ENCODE measurements at regions not wholly inside any gene's neighbourhood (a gene's known extent, or its start where the extent isn't known, plus 50 kb on each side); places are given as distances from the start of the nearest gene placed in this dataset.

- WGBS, 2 experiments (ENCODE audit: insufficient coverage in 2 of 2) = 80% methylated on average over 1 of the region's 3 CpGs; no CpG with 5 or more reads in 1 of the 2 experiments
- peaks cover 10% of the 10 kb centered on the region for H3K4me1 ChIP-seq (ENCODE audit: control insufficient read depth, insufficient read depth, low read length, poor library complexity, severe bottlenecking)
- H3K4me3 ChIP-seq (ENCODE audit: extremely low read depth, insufficient read depth, low read length, poor library complexity, severe bottlenecking) = no peak overlapping the region
- H3K9me3 ChIP-seq (ENCODE audit: control insufficient read depth, low read length) = no peaks in the 10 kb centered on the region
- no peaks in the 10 kb centered on the region for H3K36me3 ChIP-seq (ENCODE audit: control insufficient read depth, insufficient read depth, low read length)
- no peak overlapping the region for H3K27ac ChIP-seq (ENCODE audit: low read depth, low read length, severe bottlenecking)
Measured at GRCh38 chr4:152007111-152007510, 246.3 kb upstream of the GATB start.

GRCh38 chr4:152004801-152005200, 244.0 kb upstream of the GATB start:
- Histone ChIP-seq H3K36me3 (ENCODE audit: control insufficient read depth, insufficient read depth, low read length) (no peaks in the 10 kb centered on the region), H3K4me1 (ENCODE audit: control insufficient read depth, insufficient read depth, low read length, poor library complexity, severe bottlenecking) (no peaks in the 10 kb centered on the region), H3K27ac (ENCODE audit: low read depth, low read length, severe bottlenecking) (no peak overlapping the region), H3K4me3 (ENCODE audit: extremely low read depth, insufficient read depth, low read length, poor library complexity, severe bottlenecking) (no peak overlapping the region), H3K9me3 (ENCODE audit: control insufficient read depth, low read length) (no peaks in the 10 kb centered on the region)
- WGBS, 2 experiments (ENCODE audit: insufficient coverage in 2 of 2) = 63 to 64% methylated on average over 6 to 7 of the region's 7 CpGs

- H3K36me3 ChIP-seq (ENCODE audit: control insufficient read depth, insufficient read depth, low read length) = no peaks in the 10 kb centered on the region
- H3K4me3 ChIP-seq (ENCODE audit: extremely low read depth, insufficient read depth, low read length, poor library complexity, severe bottlenecking) = no peak overlapping the region
- no peak overlapping the region for H3K27ac ChIP-seq (ENCODE audit: low read depth, low read length, severe bottlenecking)
- H3K9me3 ChIP-seq (ENCODE audit: control insufficient read depth, low read length) = no peaks in the 10 kb centered on the region
- H3K4me1 ChIP-seq (ENCODE audit: control insufficient read depth, insufficient read depth, low read length, poor library complexity, severe bottlenecking) = no peaks in the 10 kb centered on the region
Measured at GRCh38 chr4:152000518-152000917, 239.7 kb upstream of the GATB start.

- WGBS, 2 experiments (ENCODE audit: insufficient coverage in 2 of 2) = 84 to 89% methylated on average over 8 to 9 of the region's 9 CpGs
- H3K9me3 ChIP-seq (ENCODE audit: control insufficient read depth, low read length) = no peaks in the 10 kb centered on the region
- H3K4me1 ChIP-seq (ENCODE audit: control insufficient read depth, insufficient read depth, low read length, poor library complexity, severe bottlenecking) = no peaks in the 10 kb centered on the region
Measured at GRCh38 chr4:151998723-151999122, 237.9 kb upstream of the GATB start.

GRCh38 chr4:151997461-151997860, 236.7 kb upstream of the GATB start:
- Histone ChIP-seq H3K4me1 (ENCODE audit: control insufficient read depth, insufficient read depth, low read length, poor library complexity, severe bottlenecking) (no peaks in the 10 kb centered on the region), H3K9me3 (ENCODE audit: control insufficient read depth, low read length) (no peaks in the 10 kb centered on the region), H3K4me3 (ENCODE audit: extremely low read depth, insufficient read depth, low read length, poor library complexity, severe bottlenecking) (no peak overlapping the region), H3K27ac (ENCODE audit: low read depth, low read length, severe bottlenecking) (no peak overlapping the region), H3K36me3 (ENCODE audit: control insufficient read depth, insufficient read depth, low read length) (no peaks in the 10 kb centered on the region)
- 91 to 100% methylated on average over 1 to 2 of the region's 2 CpGs for WGBS, 2 experiments (ENCODE audit: insufficient coverage in 2 of 2)

More at GRCh38 chr4:151998723-151999122, 237.9 kb upstream of the GATB start:
- no peak overlapping the region for H3K4me3 ChIP-seq (ENCODE audit: extremely low read depth, insufficient read depth, low read length, poor library complexity, severe bottlenecking)
- H3K27ac ChIP-seq (ENCODE audit: low read depth, low read length, severe bottlenecking) = no peak overlapping the region
- no peaks in the 10 kb centered on the region for H3K36me3 ChIP-seq (ENCODE audit: control insufficient read depth, insufficient read depth, low read length)

- H3K4me1 ChIP-seq (ENCODE audit: control insufficient read depth, insufficient read depth, low read length, poor library complexity, severe bottlenecking) = no peaks in the 10 kb centered on the region
- H3K36me3 ChIP-seq (ENCODE audit: control insufficient read depth, insufficient read depth, low read length) = no peaks in the 10 kb centered on the region
- no peak overlapping the region for H3K27ac ChIP-seq (ENCODE audit: low read depth, low read length, severe bottlenecking)
- WGBS, 2 experiments (ENCODE audit: insufficient coverage in 2 of 2) = 83% methylated on average over 3 of the region's 3 CpGs; no CpG with 5 or more reads in 1 of the 2 experiments
- H3K4me3 ChIP-seq (ENCODE audit: extremely low read depth, insufficient read depth, low read length, poor library complexity, severe bottlenecking) = no peak overlapping the region
- no peaks in the 10 kb centered on the region for H3K9me3 ChIP-seq (ENCODE audit: control insufficient read depth, low read length)
Measured at GRCh38 chr4:151994429-151994828, 233.6 kb upstream of the GATB start.

- H3K36me3 ChIP-seq (ENCODE audit: control insufficient read depth, insufficient read depth, low read length) = no peaks in the 10 kb centered on the region
- H3K4me1 ChIP-seq (ENCODE audit: control insufficient read depth, insufficient read depth, low read length, poor library complexity, severe bottlenecking) = no peaks in the 10 kb centered on the region
- 92 to 95% methylated on average over 6 to 7 of the region's 8 CpGs for WGBS, 2 experiments (ENCODE audit: insufficient coverage in 2 of 2)
- H3K27ac ChIP-seq (ENCODE audit: low read depth, low read length, severe bottlenecking) = no peak overlapping the region
- no peaks in the 10 kb centered on the region for H3K9me3 ChIP-seq (ENCODE audit: control insufficient read depth, low read length)
- no peak overlapping the region for H3K4me3 ChIP-seq (ENCODE audit: extremely low read depth, insufficient read depth, low read length, poor library complexity, severe bottlenecking)
Measured at GRCh38 chr4:151993521-151993920, 232.7 kb upstream of the GATB start.

GRCh38 chr4:151992332-151993154, 231.7 kb upstream of the GATB start:
- WGBS, 2 experiments (ENCODE audit: insufficient coverage in 2 of 2) = 40 to 46% methylated on average over 2 to 3 of the region's 5 CpGs
- no peak overlapping the region for H3K4me3 ChIP-seq (ENCODE audit: extremely low read depth, insufficient read depth, low read length, poor library complexity, severe bottlenecking)
- H3K9me3 ChIP-seq (ENCODE audit: control insufficient read depth, low read length) = no peaks in the 10 kb centered on the region
- H3K4me1 ChIP-seq (ENCODE audit: control insufficient read depth, insufficient read depth, low read length, poor library complexity, severe bottlenecking) = no peaks in the 10 kb centered on the region
- no peaks in the 10 kb centered on the region for H3K36me3 ChIP-seq (ENCODE audit: control insufficient read depth, insufficient read depth, low read length)
- H3K27ac ChIP-seq (ENCODE audit: low read depth, low read length, severe bottlenecking) = no peak overlapping the region

- Histone ChIP-seq H3K4me3 (ENCODE audit: extremely low read depth, insufficient read depth, low read length, poor library complexity, severe bottlenecking) (no peak overlapping the region), H3K27ac (ENCODE audit: low read depth, low read length, severe bottlenecking) (no peak overlapping the region), H3K36me3 (ENCODE audit: control insufficient read depth, insufficient read depth, low read length) (no peaks in the 10 kb centered on the region), H3K4me1 (ENCODE audit: control insufficient read depth, insufficient read depth, low read length, poor library complexity, severe bottlenecking) (no peaks in the 10 kb centered on the region), H3K9me3 (ENCODE audit: control insufficient read depth, low read length) (no peaks in the 10 kb centered on the region)
- WGBS, 2 experiments (ENCODE audit: insufficient coverage in 2 of 2) = 70 to 80% methylated on average over 1 to 2 of the region's 2 CpGs
Measured at GRCh38 chr4:151991884-151992167, 231.0 kb upstream of the GATB start.

- no peaks in the 10 kb centered on the region for H3K4me1 ChIP-seq (ENCODE audit: control insufficient read depth, insufficient read depth, low read length, poor library complexity, severe bottlenecking)
- no peaks in the 10 kb centered on the region for H3K9me3 ChIP-seq (ENCODE audit: control insufficient read depth, low read length)
- H3K36me3 ChIP-seq (ENCODE audit: control insufficient read depth, insufficient read depth, low read length) = no peaks in the 10 kb centered on the region
- H3K4me3 ChIP-seq (ENCODE audit: extremely low read depth, insufficient read depth, low read length, poor library complexity, severe bottlenecking) = no peak overlapping the region
- 83 to 88% methylated on average over 3 to 6 of the region's 10 CpGs for WGBS, 2 experiments (ENCODE audit: insufficient coverage in 2 of 2)
- no peak overlapping the region for H3K27ac ChIP-seq (ENCODE audit: low read depth, low read length, severe bottlenecking)
Measured at GRCh38 chr4:151991001-151991883, 230.4 kb upstream of the GATB start.

GRCh38 chr4:151990201-151990600, 229.4 kb upstream of the GATB start:
- WGBS, 2 experiments (ENCODE audit: insufficient coverage in 2 of 2) = 77% methylated on average over 2 of the region's 4 CpGs; no CpG with 5 or more reads in 1 of the 2 experiments
- Histone ChIP-seq H3K9me3 (ENCODE audit: control insufficient read depth, low read length) (no peaks in the 10 kb centered on the region), H3K4me3 (ENCODE audit: extremely low read depth, insufficient read depth, low read length, poor library complexity, severe bottlenecking) (no peak overlapping the region), H3K27ac (ENCODE audit: low read depth, low read length, severe bottlenecking) (no peak overlapping the region), H3K36me3 (ENCODE audit: control insufficient read depth, insufficient read depth, low read length) (no peaks in the 10 kb centered on the region), H3K4me1 (ENCODE audit: control insufficient read depth, insufficient read depth, low read length, poor library complexity, severe bottlenecking) (no peaks in the 10 kb centered on the region)
